ENCODE measurements at regions not wholly inside any gene's neighbourhood (a gene's known extent, or its start where the extent isn't known, plus 50 kb on each side); places are given as distances from the start of the nearest gene placed in this dataset.

DNA sequence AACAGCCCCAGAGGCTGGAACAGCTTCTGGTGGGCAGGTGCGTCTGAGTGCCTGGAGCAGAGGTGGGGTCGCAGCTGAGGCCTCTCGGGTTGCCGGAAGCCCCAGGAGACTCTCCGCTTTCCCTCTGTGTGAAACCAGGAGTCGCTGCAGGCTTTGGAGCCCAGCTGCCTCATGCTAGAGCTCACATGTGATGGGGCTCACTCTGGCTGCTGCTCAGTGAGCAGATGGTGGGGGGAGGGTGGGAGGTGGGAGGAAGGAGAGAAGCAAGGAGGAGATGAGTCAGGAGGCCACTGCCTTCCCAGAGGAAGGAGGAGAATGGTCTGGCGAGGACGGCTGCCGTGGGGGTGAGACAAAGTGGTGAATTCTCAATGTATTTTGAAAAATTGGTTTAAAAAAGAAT lies 290.1 kb upstream of the CHRNA7 start:
- DNase-seq (ENCODE audit: low read depth): no peak

DNA sequence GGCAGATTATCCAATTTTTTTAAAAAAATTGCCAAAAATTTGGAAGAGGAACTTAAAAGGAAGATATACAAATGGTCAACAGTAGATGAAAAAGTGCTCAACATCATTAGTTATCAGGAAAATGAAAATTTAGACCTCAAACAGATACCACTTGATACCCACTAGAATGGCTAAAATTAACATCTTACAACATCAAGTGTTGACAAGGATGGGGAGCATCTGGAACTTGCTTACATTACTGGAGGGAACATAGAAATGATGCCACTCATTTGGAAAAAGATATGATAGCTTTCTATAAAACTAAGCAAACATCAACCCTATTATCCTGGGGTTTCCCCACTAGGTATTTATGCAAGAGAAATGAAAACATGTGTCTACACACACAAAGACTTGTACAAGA lies 284.5 kb upstream of the CHRNA7 start:
- DNase-seq (ENCODE audit: low read depth): no peak

DNA sequence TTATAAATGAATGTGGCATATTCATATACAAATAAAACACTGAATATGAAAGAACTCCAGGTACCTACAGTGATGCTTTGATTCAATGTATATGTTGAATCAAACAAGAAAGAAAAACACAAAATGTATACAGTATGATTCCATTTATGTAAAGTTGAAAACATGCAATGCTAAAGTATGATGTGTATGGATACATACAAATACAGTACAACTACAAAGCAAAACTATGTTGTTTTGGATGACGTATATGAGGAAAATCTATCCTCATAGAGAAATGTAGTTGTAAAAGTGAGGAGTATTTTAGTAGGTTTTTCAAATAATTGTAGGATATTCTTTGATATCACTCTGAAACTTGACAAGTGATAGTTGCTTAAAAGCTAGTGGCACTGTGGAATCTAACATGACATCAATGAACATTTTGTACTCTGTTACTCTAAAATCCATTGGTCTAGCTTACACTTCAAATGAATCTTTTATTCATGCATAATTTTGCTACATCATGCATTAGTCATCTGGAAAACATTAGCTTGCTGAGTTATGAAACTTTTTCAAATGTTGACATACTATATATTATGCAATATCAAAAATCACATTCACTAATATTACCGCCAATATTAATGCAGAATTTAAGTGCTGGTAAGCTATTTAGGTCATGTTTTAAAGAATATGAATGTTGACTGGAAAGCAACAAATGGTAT lies 278.1 kb upstream of the CHRNA7 start:
- DNase-seq (ENCODE audit: low read depth): no peak

DNA sequence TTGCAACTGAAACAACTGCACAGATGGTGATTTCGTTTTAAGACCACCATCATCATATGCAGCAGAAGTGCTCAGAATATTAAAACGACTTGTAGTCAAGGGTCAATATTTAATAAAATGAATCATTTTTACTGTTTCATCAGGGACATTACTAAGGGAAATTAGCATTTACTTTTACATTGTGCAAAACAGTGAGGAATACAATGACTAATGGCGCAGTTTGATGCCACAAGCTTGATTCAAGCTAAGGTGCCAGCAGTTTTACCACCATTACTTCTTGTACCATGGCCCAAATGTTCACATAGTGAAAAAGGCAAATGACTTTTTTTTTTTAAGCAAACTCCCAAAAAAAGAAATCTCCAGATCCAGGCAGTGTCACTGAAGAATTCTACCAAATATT lies 277.4 kb upstream of the CHRNA7 start:
- no peak for DNase-seq (ENCODE audit: low read depth)

DNA sequence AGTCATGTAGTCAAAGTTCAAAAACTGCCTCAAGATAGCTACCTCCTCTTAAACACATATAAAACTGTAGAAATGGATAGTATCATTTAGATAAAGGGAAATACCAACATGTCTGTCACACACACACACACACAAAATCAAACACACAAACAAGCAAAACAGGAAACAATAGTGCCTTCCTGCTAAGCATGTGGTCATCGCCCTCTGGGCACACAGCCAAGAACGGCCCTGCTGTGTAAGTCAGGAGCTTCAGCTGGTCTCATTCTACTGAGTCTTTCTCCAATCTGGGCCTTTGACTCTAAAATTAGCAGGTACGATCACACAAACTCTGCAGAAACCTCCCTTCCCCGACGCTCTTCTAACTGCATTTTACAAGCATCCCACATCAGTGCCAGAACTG lies 272.2 kb upstream of the CHRNA7 start:
- DNase-seq (ENCODE audit: low read depth): peak; percentile 1

DNA sequence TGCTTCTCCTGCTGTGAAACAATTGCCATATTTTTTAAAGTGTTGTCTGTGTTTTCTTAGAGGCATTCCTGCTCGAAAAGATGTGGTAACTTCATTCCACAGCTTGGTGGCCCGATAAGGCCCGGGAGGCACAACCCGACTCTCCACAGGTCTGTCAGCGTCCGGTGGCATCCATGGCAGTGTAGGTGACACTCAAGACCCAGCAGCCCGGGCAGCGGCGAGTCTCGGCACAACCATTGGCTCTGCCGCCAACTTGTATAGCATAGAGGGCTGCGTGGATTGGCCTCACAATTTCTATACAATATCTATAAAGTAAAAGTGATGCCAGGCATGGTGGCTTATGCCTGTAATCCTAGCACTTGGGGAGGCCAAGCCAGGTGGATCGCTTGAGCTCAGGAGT lies 262.3 kb upstream of the CHRNA7 start:
- DNase-seq (ENCODE audit: low read depth): no peak

DNA sequence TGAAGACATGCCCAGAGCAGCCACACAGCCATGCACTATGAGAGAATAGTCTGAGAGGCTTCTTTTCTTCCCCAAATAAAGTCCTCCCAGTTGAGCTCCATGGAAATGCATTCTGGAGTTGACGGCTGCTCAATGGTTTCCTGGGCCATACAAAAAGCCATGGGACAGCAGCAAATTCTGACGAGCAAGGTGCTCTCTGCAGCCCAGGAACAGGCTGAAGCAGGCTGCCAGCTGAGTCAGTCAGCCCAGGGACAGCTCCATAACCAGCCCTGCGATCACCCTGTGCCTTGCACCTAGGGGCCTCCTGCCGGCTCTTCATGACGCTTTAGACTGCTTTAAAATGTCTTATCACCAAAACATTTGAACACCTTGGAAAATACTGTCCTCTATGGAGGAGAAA lies 256.3 kb upstream of the CHRNA7 start:
- no peak for DNase-seq (ENCODE audit: low read depth)

DNA sequence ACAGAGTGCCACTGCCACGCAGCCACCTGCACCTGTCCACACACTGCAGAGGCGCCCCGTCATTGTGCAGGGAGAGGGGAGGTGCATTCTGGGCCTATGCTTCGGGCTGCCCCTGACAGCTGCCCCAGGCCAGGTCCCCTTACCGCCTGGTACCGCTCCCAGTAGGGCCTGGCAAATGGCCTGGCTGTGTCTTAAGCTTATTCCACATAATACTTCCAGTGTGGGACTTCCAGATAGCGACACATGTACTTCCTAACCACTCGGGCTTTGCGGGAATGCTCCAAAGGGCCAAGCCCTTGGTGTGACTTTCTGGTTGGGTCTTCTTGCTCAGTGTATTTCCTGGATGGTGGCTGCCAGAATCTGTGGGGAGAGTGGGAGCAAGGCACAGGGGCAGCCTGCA lies 254.3 kb upstream of the CHRNA7 start:
- DNase-seq (ENCODE audit: low read depth): no peak

DNA sequence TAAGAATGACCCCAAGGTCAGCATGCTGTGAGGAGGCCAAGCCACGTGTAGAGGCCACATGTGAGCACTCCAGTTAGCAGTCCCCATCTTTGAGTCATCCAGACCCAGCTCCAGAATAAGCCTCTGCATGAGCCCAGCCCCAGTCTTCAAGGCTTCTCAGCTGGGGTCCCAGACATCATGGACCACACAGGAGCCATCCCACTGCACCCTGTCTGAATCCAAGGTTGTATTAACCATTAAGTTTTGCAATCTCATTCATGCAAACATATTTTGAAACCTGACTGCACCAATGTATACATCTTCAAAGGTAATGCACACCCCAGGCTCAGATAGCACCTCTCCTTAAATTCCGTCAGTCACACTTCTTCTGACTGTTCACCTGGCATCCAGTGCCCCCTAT lies 249.1 kb upstream of the CHRNA7 start:
- DNase-seq (ENCODE audit: low read depth): no peak

DNA sequence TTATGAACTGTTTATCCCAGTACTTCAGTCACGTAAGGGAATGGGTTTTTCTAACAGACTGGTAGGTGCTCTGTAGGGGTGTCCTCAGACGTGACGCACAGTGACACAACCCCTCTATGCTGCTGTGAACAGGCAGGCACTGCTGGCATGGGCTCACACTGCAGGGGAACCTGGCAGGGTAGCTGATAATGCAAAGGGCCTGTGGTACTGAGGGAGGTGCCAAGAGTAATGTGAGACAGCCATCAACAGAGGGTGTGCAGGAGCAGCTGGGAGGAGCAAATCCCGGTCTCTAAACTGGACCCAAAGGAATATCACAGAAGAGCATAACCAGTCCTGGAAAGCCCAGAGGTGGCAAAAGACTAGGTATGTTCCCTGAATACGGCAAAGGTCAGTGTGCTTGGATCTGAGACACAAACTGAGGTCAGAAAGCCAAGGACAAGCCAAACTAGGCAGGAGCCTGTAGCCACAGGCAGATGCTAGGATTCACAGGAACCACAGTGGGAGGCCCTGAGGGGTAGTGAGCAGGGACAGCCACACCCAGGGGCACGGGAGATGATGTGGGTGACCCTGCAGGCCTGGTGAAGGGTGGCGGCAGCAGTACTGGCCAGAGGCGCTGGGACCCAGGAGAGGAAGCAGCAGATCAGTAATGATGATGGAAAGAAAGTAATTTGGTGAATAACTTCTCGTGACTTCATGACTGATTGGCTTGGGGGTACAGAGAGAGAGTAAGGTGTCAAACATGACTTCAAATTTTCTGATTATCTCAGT lies 248.1 kb upstream of the CHRNA7 start:
- DNase-seq (ENCODE audit: low read depth): no peak

DNA sequence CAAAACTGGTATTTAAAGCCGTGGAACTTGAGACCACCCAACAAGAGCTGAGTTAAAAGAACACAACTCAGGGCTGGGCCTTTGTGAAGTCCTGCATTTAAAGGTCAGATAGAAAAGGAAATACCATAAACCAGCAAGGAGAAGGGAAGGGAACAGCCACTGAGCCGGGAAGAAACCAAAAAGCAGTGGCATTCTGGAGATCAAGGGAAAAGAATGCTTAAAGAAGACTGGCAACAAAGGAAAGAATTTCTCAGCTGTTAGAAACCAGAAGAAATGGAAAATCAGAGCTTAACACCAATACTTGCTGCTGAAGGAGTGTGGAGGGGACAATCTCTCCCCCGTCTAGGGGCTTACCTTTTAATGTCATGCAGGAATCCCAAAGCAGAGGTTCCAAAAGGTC lies 247.4 kb upstream of the CHRNA7 start:
- DNase-seq (ENCODE audit: low read depth): no peak

DNA sequence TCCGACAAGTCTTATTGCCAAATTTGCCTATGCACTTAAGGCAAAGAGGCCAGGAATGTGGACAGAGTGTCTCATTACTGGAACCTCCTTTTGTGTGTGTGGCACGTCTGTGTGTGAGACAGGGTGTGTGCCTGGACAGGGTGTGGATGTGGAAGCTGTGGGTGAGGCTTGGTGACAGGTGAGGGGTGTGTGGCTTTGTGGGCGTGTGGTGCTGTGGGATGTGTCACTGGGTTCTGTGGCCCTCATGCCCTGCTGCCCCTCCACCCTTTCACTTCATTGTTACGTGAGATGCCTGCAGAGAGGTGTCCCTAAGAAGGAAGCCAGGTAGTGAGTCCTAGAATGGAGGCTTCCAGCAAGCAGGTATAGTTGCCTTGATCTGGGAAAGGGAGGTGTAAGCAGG lies 244.0 kb upstream of the CHRNA7 start:
- DNase-seq (ENCODE audit: low read depth): no peak

DNA sequence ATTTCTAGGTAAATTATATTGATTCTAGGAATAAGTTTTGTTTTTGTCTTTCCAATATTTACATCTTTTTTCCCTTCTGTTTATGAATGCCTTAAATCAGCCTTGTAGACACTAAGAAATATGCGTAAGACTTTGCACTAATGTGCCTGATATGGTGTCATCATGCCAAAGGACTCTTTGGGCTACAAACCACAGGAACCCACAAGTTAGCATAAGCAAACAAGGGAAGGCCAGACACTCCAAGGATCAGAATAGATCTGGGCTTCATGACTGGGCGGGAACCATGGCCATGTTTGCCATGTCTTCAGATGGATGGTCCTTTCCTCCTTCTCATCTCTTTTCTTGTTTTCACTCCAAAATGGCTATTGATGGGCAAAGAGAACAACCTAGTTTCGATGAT lies 242.2 kb upstream of the CHRNA7 start:
- DNase-seq (ENCODE audit: low read depth): no peak

DNA sequence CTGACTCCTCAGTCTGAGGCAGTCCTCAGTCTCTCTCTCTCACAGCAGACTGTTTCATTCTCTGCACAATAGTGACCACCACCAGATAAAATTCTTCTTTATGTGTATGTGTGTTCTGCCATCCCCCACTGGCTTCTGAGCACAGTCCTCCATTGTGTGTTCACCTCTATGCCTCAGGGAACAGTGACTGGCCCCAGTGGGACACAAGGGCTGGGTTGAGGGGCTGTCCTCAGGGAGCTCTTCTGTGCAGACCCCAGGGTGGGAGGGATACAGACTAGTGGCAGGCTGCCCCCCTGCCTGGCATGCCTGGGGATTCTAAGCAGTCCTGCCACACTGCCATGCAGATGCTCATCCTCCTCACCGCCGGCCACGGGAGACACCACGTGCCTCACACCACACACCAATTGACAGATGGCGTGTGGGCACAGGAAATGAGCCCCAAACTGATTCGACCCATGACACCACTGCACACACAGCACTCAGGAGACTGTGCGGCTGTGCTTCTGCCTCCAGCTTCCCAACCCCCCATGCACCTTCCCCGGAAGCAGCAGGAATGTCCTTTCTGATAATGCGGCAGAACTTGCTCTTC lies 237.6 kb upstream of the CHRNA7 start:
- DNase-seq (ENCODE audit: low read depth): no peak

DNA sequence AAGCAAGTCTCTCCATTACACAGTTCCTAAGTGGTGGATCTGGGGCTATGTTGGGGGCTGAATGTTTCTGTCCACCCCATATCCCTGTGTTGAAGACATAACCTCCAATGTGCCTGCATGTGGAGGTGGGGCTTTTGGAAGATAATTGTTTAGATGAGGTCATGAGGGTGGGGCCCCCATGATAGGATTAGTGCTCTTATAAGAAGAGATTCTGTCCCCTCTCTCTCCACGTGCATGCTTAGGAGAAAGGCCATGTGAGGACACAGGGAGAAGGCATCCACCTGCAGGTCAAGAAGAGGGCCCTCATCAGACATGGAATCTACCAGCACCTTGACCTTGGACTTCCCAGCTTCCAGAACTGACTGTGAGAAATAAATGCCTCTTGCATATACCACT lies 231.0 kb upstream of the CHRNA7 start:
- DNase-seq (ENCODE audit: low read depth): no peak

DNA sequence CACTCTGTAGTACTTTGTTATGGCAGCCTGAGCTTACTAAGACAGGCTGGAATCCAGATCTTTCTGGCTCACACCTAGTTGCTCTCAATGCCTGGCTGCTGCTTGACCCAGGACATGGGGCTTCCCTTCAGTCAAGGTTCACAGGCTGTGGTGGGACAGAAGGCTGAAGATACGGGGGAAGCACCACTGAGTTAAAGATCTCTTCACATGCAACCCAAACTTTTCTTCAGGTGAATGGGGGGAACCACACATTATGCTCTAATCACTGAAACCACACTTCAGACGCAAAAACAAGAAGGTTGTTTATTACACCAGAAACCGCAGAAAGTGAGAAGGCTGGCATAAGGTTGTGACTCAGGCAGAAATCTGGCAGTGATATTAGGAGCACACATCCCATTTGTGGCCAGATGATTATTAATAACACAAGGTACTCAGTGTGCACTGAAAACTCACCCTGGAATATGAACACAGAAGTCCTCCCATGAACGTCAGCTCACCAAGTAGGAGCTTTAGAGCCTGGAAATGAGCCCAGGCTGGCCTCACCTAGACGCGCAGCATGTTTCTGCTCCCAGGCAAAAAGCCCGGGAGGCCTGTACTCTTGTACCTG lies 230.5 kb upstream of the CHRNA7 start:
- DNase-seq (ENCODE audit: low read depth): no peak

DNA sequence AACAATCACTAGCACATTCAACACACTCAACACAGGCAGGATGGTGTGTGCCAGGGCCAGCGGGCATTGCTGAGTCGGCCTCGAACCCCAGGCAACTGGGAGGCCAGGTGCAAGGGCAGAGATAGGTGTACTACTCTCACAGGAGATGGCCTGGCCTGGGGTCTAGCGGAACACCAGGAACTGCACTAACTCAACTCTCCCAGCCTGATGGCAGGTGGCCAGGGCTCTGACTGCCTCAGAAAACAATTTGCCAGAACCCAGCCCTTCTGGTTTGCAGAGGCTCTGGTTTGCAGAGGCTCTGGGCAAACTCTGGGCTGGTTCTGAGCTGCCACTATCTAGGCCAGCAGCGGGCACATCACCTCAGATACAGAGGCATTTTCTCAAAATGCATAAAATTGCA lies 229.2 kb upstream of the CHRNA7 start:
- no peak for DNase-seq (ENCODE audit: low read depth)

DNA sequence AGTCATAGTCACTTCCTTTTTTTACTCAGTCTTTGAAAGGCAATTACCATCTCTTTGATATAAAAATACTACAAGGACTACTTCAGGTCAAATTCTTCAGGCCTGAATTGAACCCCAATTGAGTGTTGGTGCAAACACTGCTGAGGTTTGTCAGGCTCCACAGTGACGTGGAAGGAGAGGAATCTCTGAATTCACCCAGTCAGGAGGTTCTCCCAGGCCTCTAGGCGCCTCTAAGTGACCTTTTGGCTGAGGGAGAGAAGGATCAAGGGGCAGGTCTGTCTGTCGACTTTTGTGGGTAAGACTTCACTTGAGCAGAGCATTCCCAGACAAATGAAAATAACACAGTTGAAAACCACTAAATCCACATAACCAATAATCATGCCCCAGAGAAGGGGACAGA lies 227.6 kb upstream of the CHRNA7 start:
- no peak for DNase-seq (ENCODE audit: low read depth)

DNA sequence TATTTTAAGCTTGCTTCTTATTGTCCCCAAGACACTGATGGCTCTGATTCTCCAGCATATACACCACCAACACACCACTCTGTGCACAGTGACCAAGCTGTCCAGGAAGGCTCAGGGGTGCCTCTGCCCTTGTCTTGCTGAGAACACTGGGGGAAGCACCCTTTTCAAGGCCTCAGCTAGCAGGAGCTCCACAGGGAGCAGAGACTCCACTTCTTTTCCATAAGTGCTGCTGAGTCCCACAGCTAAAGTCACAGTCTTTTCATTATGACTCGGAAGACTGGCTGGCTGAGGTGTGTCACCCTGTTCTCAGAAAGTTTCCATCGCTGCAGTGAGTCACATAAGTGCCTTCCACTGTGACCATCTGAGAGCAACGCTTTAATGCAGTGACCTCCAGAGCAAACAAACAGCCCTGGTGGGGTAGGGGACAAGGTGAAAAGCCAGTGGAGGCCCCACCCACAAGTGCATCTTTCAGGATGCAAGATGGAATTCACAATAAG lies 226.9 kb upstream of the CHRNA7 start:
- no peak for DNase-seq (ENCODE audit: low read depth)

DNA sequence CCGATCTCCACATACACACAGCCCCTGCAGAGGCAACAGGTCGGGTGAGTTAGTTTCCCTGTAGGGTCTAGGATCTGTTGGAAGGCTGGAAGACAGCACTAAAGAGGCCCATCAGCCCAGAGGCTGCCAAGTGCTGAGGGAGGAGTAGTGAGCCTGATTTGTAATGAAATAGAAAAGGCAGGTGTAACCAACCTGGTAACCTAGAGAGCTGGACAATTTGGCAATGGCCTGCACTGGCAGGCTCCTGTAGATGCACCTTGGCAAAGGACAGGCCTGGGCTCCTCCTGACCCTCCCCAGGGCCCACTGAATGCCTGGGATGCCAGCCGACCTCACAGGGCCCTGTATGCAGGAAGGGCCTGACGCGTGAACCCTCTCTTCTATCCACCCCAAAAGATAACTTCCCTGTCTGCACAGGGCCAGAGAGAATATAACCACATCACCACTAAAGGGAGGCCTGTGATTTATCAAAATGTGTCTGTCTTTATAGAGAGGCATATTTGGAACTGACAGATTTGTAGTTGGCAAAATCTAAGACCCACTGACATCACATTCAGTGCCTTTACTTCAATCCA lies 225.1 kb upstream of the CHRNA7 start:
- no peak for DNase-seq (ENCODE audit: low read depth)

DNA sequence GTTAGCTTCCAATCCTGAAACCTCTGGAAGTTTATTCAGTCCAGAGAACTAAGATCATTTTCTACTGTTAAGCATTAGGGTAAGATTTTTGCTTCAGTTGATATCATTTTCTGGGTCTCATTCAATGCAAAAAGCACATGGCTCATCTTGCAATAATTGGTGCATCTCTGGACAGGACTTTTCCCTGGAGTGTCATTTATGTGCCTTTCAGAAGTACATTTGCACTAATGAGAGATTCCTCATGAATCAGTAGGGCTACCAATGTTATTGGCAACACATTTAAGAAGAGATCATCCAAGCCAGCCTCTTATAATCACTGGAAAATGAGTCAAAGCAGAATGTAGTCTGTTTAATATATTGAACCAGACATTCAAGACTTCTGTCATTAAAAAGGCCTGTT lies 224.2 kb upstream of the CHRNA7 start:
- DNase-seq (ENCODE audit: low read depth): no peak

DNA sequence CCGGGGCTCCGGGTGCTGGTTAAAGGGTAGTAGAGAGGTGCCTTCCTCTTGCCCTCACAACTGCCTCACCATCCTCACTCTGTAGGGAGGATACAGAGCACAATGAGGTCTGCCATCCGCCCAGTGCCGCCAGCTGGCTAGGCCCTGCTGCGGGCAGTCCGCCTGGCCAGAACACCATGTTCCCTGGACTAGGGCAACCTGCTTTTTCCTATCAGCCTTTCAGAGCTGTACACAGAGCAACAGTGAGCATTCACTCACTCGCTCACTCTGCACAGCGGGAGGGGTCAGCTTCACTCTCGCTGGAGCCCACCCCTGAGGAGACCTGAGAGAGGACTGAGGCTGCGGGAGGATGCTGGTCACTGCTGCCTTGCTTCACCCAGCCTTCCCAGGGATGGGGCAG lies 218.7 kb upstream of the CHRNA7 start:
- DNase-seq (ENCODE audit: low read depth): no peak
